Endothelial cell (in vitro differentiated cells): ENCODE measurements at regions not wholly inside any gene's neighbourhood (a gene's known extent, or its start where the extent isn't known, plus 50 kb on each side); places are given as distances from the start of the nearest gene placed in this dataset.

Experiments
- DNase-seq: peaks from one replicate; pipeline ENCODE4 v3.0.0; 2021; ENCODE audit warnings: low spot score
- H3K27ac Mint-ChIP-seq: one replicate; pipeline ENCODE4 v1.8.0; 2021; ENCODE audit warnings: mixed read lengths, inconsistent platforms; ENCODE audit not compliant: unreplicated experiment
- H3K27me3 Mint-ChIP-seq: one replicate; pipeline ENCODE4 v1.8.0; 2021; ENCODE audit warnings: mild to moderate bottlenecking, moderate library complexity, mixed read lengths, inconsistent platforms; ENCODE audit not compliant: unreplicated experiment
- H3K36me3 Mint-ChIP-seq: one replicate; pipeline ENCODE4 v1.8.0; 2021; ENCODE audit warnings: mild to moderate bottlenecking, low read depth, mixed read lengths, inconsistent platforms; ENCODE audit not compliant: unreplicated experiment
- H3K4me1 Mint-ChIP-seq: one replicate; pipeline ENCODE4 v1.8.0; 2021; ENCODE audit warnings: mild to moderate bottlenecking, mixed read lengths, inconsistent platforms; ENCODE audit not compliant: unreplicated experiment
- H3K4me3 Mint-ChIP-seq: one replicate; pipeline ENCODE4 v1.8.0; 2021; ENCODE audit warnings: mild to moderate bottlenecking, mixed read lengths, inconsistent platforms; ENCODE audit not compliant: unreplicated experiment
- H3K9me3 Mint-ChIP-seq: one replicate; pipeline ENCODE4 v1.8.0; 2021; ENCODE audit warnings: mixed read lengths, inconsistent platforms; ENCODE audit not compliant: unreplicated experiment
- CTCF ChIP-seq: fragments of 200-600 bp; sonication (generic); IDR thresholded peaks from one replicate; pipeline ENCODE4 v1.5.0; 2021; ENCODE audit warnings: antibody characterized with exemption; ENCODE audit not compliant: unreplicated experiment

- no peak for DNase-seq
- Mint-ChIP-seq H3K36me3 (no peaks in the 10 kb centered on the region), H3K27me3 (no peaks in the 10 kb centered on the region), H3K9me3 (no peaks in the 10 kb centered on the region), H3K27ac (no peak overlapping the region), H3K4me1 (peaks cover 16% of the 10 kb centered on the region), H3K4me3 (no peak overlapping the region)
- no peak for TF ChIP-seq CTCF
Measured at GRCh38 chr18:10057401-10057893, 143.6 kb downstream of the VAPA start.

DNA sequence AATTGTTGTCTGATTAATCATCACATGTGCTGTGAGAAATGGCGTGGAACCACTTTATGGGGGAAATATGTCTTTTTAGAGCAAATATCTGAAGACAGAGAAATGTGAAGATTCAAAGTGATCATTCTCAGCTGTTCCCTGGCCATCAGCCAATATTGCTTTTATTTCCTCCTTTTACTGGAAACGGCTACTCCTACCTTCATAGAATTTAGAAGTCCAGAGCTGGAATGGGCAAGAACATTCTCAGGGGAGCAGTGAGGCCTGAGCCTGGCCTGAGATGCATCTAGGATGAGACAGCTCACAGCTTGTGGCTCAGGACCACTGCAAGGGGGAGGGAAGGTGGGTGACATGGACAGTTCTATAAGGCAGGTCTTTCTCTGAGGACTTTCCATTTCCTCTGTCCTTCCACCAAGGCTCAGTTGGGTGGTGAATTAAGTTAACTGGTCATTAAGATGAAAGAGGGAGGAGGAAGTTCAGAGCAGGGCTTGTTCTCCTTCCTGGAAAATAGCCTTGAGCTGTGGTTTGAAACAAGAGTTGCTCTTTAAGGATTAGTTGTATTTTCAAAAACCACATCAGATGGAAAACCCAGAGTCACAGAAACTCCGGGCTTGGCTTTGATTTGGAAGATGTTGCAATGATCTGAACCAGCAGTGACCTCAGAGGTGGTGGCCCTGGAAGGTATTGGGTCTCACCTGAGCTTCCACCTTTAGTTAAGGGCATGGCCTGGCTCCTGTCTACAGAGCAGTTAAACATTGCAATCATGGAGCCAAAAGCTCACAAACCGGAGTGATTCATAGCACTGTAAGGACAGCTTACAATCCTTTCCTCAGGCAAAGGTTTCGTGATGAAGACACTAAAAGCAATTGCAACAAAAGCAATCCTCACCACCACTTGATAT, 144.3 kb downstream of the VAPA start:
- no peak for DNase-seq
- TF ChIP-seq CTCF, result no peak
- no peak overlapping the region for H3K4me3 Mint-ChIP-seq
- H3K36me3 Mint-ChIP-seq, result peaks cover 4% of the 10 kb centered on the region
- H3K9me3 Mint-ChIP-seq, result no peaks in the 10 kb centered on the region
- peaks cover 16% of the 10 kb centered on the region for H3K4me1 Mint-ChIP-seq
- H3K27me3 Mint-ChIP-seq, result no peaks in the 10 kb centered on the region
- H3K27ac Mint-ChIP-seq, result no peak overlapping the region

DNA sequence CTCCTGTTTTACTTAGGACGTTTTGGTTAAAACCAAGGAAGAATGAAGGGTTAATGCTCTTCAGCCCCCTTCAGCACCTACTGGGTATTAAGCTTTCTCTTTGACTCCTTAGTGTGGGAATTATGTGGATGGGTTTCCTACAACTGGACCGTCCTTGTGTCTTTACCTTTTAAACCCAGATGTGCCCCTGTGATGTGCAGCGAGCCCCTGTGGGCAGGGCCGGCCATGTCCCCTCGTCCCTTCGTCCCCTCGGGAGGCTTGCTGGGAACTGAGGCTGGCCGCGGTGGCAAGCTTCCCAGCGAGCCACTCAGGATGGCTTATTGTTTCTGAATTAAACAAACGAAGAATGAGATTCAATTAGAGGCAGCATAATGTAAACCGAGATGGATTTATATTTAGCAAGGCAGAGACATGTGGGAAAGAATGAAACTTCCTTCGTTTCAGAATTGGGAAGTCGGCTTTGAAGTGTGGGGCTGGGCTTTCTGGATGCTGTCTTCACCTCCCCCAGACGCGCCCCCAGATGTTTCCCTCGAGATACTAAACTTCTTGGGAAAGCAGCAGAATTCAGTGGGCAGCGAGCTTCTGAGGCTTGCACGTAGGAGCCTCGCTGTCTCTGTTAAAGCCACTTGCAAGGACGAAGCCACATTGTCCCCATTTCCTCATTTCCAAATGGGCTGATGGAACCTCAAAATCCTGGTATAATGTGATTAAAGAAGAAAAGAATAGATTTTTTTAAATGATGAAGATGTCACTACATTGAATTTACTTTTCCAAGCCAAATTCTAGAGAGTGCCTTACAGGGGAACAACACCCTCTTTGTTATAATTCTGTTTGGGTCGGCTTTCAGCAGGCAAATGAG, 146.0 kb downstream of the VAPA start:
- Mint-ChIP-seq H3K27ac (no peak overlapping the region), H3K4me3 (no peak overlapping the region), H3K4me1 (peaks cover 11% of the 10 kb centered on the region), H3K9me3 (no peaks in the 10 kb centered on the region), H3K27me3 (no peaks in the 10 kb centered on the region), H3K36me3 (peaks cover 5% of the 10 kb centered on the region)
- DNase-seq, result no peak
- no peak for TF ChIP-seq CTCF

GRCh38 chr18:10060469-10060782, 146.6 kb downstream of the VAPA start:
- TF ChIP-seq CTCF, result no peak
- no peaks in the 10 kb centered on the region for H3K27me3 Mint-ChIP-seq
- H3K27ac Mint-ChIP-seq, result no peak overlapping the region
- H3K4me3 Mint-ChIP-seq, result no peak overlapping the region
- H3K9me3 Mint-ChIP-seq, result no peaks in the 10 kb centered on the region
- peaks cover 5% of the 10 kb centered on the region for H3K4me1 Mint-ChIP-seq
- H3K36me3 Mint-ChIP-seq, result peaks cover 5% of the 10 kb centered on the region
- no peak for DNase-seq

- no peak overlapping the region for H3K4me3 Mint-ChIP-seq
- H3K36me3 Mint-ChIP-seq, result peaks cover 5% of the 10 kb centered on the region
- no peak for DNase-seq
- no peak overlapping the region for H3K27ac Mint-ChIP-seq
- no peaks in the 10 kb centered on the region for H3K9me3 Mint-ChIP-seq
- H3K4me1 Mint-ChIP-seq, result peaks cover 5% of the 10 kb centered on the region
- no peak for TF ChIP-seq CTCF
- no peaks in the 10 kb centered on the region for H3K27me3 Mint-ChIP-seq
Measured at GRCh38 chr18:10060841-10061240, 147.0 kb downstream of the VAPA start.
